Hematopoietic multipotent progenitor cell treated with erythropoietin and hydrocortisone succinate and interleukin-3 and kit ligand, for 15 days (in vitro differentiated cells): ENCODE measurements at regions not wholly inside any gene's neighbourhood (a gene's known extent, or its start where the extent isn't known, plus 50 kb on each side); places are given as distances from the start of the nearest gene placed in this dataset.
A peak's percentile ranks its signal among the peaks of the same experiment; 100 is the strongest.

Experiments used
- DNase-seq: peaks from one replicate; pipeline ENCODE4 v3.0.0-alpha.2; 2015; ENCODE audit warnings: low spot score

GRCh38 chr2:217193431-217194340 lies 333.8 kb upstream of the TNP1 start:
- no peak for DNase-seq

DNA sequence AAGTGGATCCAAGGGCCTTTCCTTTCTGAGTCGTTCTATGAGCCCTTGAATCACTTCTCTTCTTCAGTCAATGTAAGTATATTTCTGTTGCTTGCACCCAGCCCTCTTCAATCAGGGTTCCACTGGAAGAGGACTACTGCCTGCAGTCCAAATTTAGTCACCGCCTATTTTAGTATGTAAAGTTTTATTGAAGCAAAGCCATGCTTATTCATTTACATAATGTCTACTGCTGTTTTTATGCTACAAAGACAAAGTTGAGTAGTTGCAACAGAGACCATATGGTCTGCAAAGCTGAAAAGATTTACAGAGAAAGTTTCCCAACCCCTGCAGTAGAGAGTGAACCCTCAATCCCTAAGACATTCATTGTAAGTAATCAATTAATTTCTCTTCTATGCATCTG lies 332.5 kb upstream of the TNP1 start:
- DNase-seq = no peak

DNA sequence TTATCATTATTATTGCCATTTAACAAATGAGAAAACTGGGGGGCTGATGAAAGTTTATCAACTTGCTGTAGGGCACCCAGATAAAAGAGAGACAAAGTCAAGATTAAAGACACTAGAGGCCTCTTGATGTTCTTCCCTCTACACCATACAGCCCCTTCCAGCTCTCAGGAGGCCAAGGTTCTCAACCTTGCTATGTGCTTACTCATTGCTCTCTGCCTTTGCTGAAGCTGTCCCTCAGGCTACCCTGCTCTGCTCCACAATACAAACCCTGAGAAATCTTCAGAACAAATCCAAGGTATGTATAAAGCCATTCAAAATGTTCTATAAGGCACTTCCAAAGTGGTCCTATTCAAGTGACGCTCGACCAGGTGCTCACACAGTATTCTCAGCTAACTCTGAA lies 329.9 kb upstream of the TNP1 start:
- DNase-seq = no peak

DNA sequence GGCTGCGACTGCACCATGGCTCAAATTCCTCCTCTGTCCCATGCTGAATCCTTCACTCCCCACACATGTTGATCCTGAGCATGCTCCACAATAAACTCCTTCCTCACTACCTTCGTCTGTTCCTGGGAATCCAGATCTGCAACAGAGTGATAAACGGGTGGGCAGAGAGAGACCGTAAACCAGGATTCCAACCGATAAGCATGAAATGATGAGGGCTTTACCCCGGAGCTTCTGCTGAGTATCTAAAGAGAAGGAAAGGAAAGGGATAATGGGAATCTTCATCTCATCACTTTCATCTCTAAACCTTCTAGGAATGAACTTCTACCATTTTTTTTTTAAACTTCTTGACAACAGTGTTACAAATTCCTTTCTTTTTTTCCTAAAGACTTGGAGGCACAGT lies 329.3 kb upstream of the TNP1 start:
- DNase-seq = no peak

- DNase-seq = no peak
These were observed 326.9 kb upstream of the TNP1 start for GRCh38 chr2:217186668-217187159.

DNA sequence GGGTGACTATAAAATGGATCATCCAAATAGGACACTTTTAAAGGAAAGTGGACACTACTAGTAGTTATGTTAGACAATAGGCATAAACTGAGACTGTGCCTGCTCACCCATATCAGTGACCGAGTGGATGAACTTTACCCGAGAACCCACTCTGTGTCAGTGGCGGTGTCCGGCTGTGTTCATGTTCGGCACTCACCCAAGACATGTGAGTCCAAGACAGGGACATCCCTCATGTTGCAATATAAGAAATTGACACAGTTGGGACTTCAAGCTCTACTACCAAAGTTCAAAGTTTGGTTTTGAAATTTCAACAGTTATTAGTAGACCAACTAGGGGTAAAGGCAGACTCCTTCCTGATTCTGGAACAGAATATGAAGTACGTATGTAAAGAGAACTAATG lies 326.3 kb upstream of the TNP1 start:
- DNase-seq = no peak

DNA sequence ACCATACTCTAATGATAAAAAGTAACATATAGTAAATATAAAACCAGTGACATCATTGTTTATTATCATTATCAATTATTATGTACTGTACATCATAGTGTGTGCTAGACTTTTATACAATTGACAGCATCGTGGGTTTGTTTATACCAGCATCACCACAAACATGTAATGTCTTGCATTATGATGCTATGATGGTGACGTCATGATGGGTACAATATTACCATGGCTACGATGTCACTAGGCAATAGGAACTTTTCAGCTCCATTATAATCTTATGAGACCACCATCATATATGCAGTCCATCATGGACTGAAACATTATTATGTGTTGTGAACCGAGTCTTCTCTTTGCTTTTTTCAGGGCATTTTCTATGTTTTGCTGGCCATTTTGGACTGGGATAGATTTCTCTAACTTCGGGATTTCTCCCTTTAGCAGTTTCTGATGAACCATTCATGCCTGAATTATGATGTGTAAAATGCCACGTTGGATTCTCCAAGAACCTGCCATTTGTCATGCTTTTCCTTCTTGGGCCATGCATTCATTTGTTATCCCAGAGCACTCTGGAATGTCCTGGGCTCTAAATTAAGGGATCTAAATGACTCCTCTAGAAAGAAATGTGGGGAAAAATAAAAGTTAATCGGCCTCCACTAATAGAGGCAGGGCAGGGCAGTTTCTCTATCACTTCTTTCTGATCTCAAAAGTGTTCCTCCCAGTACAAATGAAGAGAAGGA lies 325.6 kb upstream of the TNP1 start:
- DNase-seq = no peak

DNA sequence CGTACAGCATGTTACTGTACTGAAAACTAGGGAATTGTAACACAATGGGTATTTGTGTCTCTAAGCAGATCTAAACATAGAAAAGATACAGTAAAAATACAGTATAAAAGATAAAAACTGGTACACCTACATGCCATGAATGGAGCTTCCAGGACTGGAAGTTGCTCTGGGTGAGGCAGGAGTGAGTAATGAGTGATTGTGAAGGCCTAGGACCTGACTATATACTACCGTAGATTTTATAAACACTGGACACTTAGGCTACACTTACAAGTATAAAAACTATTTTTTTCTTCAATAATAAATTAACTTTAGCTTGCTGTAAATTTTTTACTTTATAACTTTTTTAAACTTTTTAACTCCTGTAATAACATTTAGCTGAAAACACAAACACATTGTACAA lies 324.4 kb upstream of the TNP1 start:
- DNase-seq = no peak

- no peak for DNase-seq
These were observed 323.6 kb upstream of the TNP1 start for GRCh38 chr2:217183471-217183870.

GRCh38 chr2:217182926-217183325 lies 323.1 kb upstream of the TNP1 start:
- DNase-seq = no peak

DNA sequence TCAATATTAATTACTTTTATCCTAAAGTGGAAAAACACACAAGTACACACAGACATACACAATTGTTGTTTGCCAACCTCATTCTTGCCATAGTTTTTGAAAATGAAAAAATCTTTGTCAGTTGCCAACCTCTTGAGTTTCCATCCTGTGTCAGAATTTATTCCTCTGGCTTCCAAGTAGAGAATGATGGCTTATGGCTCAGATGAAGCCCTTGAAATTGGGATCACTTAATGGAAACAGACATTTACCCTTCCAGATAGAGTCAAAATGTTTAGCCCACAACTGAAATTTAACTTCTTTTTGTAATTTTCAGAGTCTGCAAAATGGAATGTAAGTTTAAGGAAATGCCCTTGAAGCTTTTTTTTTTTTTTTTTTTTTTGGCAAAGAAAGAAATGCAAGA lies 321.6 kb upstream of the TNP1 start:
- no peak for DNase-seq

- DNase-seq = no peak
These were observed 320.0 kb upstream of the TNP1 start for GRCh38 chr2:217179854-217180253.

DNA sequence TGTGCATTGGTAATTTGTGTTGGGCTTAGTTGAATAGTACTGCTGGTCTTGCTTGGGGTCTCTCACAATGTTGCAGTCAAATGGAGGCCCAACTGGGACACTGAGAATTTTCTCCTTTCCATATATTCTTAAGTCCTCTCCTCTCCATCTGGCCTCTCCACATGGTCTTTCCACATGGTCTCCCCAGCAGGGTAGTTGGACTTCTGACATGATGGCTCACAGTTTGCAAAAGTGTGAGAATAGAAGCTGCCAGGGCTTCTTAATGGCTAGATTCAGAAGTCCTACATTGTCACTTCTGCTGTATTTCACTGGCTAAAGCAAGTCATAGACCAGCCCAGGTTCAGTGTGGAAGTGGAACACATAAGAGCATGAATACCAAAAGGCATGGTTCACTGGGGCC lies 318.5 kb upstream of the TNP1 start:
- no peak for DNase-seq

GRCh38 chr2:217177720-217178119 lies 317.9 kb upstream of the TNP1 start:
- no peak for DNase-seq

- DNase-seq = no peak
These were observed 312.0 kb upstream of the TNP1 start for GRCh38 chr2:217171874-217172273.

DNA sequence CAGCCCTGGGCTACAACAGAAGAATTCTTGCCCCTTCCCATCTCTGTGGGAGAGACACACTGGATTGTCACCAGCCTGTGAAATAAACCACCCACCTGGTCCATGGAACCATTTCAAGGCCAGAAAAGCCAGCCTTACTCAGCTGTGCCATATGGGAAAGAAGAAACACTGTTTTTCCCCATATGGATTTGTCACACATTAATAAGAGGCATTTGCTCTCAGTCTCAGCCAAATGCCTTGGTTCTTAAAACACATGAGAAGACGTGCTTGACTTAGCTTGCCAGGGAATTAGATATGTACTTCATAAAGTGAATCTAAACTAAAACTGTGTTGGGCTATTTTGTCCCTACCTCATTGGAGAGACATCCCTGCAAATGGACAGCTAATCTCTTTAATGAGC lies 308.6 kb upstream of the TNP1 start:
- DNase-seq = no peak

DNA sequence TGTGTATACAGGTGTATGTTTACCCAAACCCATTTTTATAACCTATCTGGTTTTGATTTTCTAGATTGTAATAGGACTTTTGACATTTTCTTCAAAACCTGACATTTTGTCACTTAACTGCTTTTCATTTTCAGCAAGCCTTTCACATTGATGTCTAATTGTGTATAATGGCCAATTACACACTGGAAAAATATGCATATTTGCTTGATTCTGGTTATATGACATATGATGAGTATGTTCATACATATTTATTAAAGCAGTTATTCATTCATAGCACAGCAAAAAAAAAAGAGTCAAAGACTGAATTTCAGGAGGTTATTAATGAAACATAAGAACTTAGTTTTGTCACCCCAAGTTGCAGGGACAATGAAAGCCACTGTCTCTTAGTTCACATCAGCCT lies 307.7 kb upstream of the TNP1 start:
- no peak for DNase-seq

- peak; percentile 54 for DNase-seq
These were observed 306.5 kb upstream of the TNP1 start for GRCh38 chr2:217166241-217166850.

- DNase-seq = no peak
These were observed 305.7 kb upstream of the TNP1 start for GRCh38 chr2:217165547-217165946.

GRCh38 chr2:217163987-217164386 lies 304.1 kb upstream of the TNP1 start:
- DNase-seq = no peak

GRCh38 chr2:217162533-217162932 lies 302.7 kb upstream of the TNP1 start:
- no peak for DNase-seq

DNA sequence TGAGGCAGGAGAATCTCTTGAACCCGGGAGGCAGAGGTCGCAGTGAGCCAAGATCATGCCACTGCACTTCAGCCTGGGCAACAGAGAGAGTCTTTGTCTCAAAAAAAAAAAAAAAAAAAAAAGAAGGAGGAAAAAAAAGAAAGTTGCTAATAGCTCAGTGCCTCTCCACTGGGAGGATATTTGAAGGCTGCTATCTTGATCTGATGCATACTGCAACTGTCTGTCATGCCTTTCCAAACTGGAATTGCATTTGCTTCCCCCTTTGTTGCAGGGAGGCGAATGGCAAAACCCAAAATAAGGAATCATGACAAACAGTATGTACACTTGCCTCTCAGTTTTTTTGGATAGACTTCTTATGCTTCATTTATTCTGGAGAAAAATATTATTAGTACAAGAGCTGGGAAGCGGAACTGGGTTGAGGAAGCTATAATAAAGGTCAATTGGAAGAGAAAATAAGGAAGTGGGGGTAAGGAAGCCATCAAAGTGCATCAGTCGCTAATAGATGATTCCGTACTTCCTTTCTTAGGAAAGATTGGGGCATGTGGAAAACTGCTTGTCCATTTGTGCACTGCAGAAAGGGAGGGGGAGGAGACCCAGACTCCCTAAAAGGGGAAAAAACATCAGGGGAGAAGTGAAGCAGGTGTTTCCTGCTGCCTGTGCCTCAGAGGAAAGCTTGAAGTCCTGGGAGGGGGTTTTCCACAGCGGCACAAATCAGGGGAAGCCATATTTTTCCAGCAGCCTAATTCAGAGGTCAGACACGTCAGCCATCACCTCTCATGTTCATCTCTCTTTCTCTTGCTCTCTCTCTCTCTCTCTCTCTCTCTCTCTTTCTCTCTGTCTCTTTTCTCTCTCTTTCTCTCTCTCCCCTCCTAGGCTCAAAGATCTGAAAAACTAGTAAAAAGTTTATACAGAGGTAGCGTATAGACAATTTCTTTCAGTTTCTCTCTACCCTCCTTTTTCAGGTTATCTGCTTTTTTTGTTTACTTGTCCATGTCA lies 301.4 kb upstream of the TNP1 start:
- no peak for DNase-seq
